ENCODE measurements at regions not wholly inside any gene's neighbourhood (a gene's known extent, or its start where the extent isn't known, plus 50 kb on each side); places are given as distances from the start of the nearest gene placed in this dataset.

- H3F3A ChIP-seq (ENCODE audit: insufficient read depth, low read length): no peaks in the 10 kb centered on the region
- H3K4me2 ChIP-seq (ENCODE audit: low read length): no peak overlapping the region
- H3K4me3 ChIP-seq (ENCODE audit: low read depth, low read length, poor library complexity, severe bottlenecking): no peak overlapping the region
- no peak overlapping the region for H3K27ac ChIP-seq (ENCODE audit: low read depth, low read length, poor library complexity, severe bottlenecking)
- no peaks in the 10 kb centered on the region for H4K20me1 ChIP-seq (ENCODE audit: insufficient read depth, low read length)
- no peaks in the 10 kb centered on the region for H3K79me2 ChIP-seq (ENCODE audit: insufficient read depth, low read length)
- no peaks in the 10 kb centered on the region for H3K27me3 ChIP-seq (ENCODE audit: insufficient read depth, low read length)
- H3K9me2 ChIP-seq (ENCODE audit: low read depth, low read length): no peaks in the 10 kb centered on the region
- TF ChIP-seq EZH2 (IDR thresholded peaks at IDR 0.05; ENCODE audit: borderline replicate concordance, low read length) (no peak), CTCF (IDR thresholded peaks at IDR 0.05; ENCODE audit: low read length) (no peak)
- H3K4me1 ChIP-seq (ENCODE audit: insufficient read depth, low read length, severe bottlenecking): no peaks in the 10 kb centered on the region
- no peaks in the 10 kb centered on the region for H3K9me3 ChIP-seq (ENCODE audit: low read length)
- H3K36me3 ChIP-seq (ENCODE audit: insufficient read depth, low read length): no peaks in the 10 kb centered on the region
- no peak overlapping the region for H2AFZ ChIP-seq (ENCODE audit: low read length)
- no peak overlapping the region for H3K9ac ChIP-seq (ENCODE audit: low read length)
These were observed 298.0 kb downstream of the DSEL start for GRCh38 chr18:67218556-67218955.

GRCh38 chr18:67217551-67218166 is 298.9 kb downstream of the DSEL start:
- Histone ChIP-seq H3K4me3 (ENCODE audit: low read depth, low read length, poor library complexity, severe bottlenecking) (no peak overlapping the region), H3K4me1 (ENCODE audit: insufficient read depth, low read length, severe bottlenecking) (no peaks in the 10 kb centered on the region), H3K9me2 (ENCODE audit: low read depth, low read length) (no peaks in the 10 kb centered on the region), H3K27me3 (ENCODE audit: insufficient read depth, low read length) (no peaks in the 10 kb centered on the region), H4K20me1 (ENCODE audit: insufficient read depth, low read length) (no peaks in the 10 kb centered on the region), H3K79me2 (ENCODE audit: insufficient read depth, low read length) (no peaks in the 10 kb centered on the region), H3K36me3 (ENCODE audit: insufficient read depth, low read length) (no peaks in the 10 kb centered on the region), H3K9ac (ENCODE audit: low read length) (no peak overlapping the region), H2AFZ (ENCODE audit: low read length) (no peak overlapping the region), H3K27ac (ENCODE audit: low read depth, low read length, poor library complexity, severe bottlenecking) (no peak overlapping the region), H3F3A (ENCODE audit: insufficient read depth, low read length) (no peaks in the 10 kb centered on the region), H3K9me3 (ENCODE audit: low read length) (no peaks in the 10 kb centered on the region), H3K4me2 (ENCODE audit: low read length) (no peak overlapping the region)
- no peak for TF ChIP-seq EZH2 (IDR thresholded peaks at IDR 0.05; ENCODE audit: borderline replicate concordance, low read length)
- peak; percentile 57 for TF ChIP-seq CTCF (IDR thresholded peaks at IDR 0.05; ENCODE audit: low read length)

GRCh38 chr18:67216846-67217245 is 299.7 kb downstream of the DSEL start:
- Histone ChIP-seq H3K4me2 (ENCODE audit: low read length) (no peak overlapping the region), H3K27ac (ENCODE audit: low read depth, low read length, poor library complexity, severe bottlenecking) (no peak overlapping the region), H3F3A (ENCODE audit: insufficient read depth, low read length) (no peaks in the 10 kb centered on the region), H3K4me1 (ENCODE audit: insufficient read depth, low read length, severe bottlenecking) (no peaks in the 10 kb centered on the region), H3K9me2 (ENCODE audit: low read depth, low read length) (no peaks in the 10 kb centered on the region), H3K4me3 (ENCODE audit: low read depth, low read length, poor library complexity, severe bottlenecking) (no peak overlapping the region), H4K20me1 (ENCODE audit: insufficient read depth, low read length) (no peaks in the 10 kb centered on the region), H2AFZ (ENCODE audit: low read length) (no peak overlapping the region), H3K27me3 (ENCODE audit: insufficient read depth, low read length) (no peaks in the 10 kb centered on the region), H3K36me3 (ENCODE audit: insufficient read depth, low read length) (no peaks in the 10 kb centered on the region), H3K79me2 (ENCODE audit: insufficient read depth, low read length) (no peaks in the 10 kb centered on the region), H3K9me3 (ENCODE audit: low read length) (no peaks in the 10 kb centered on the region), H3K9ac (ENCODE audit: low read length) (no peak overlapping the region)
- no peak for TF ChIP-seq CTCF (IDR thresholded peaks at IDR 0.05; ENCODE audit: low read length)
